Lower leg skin (tissue), 3 donors: ENCODE measurements at regions not wholly inside any gene's neighbourhood (a gene's known extent, or its start where the extent isn't known, plus 50 kb on each side); places are given as distances from the start of the nearest gene placed in this dataset.

Source experiments
- CTCF ChIP-seq, 3 donors: fragments of 450-650 bp; IDR thresholded peaks; one replicate each; pipeline ENCODE4 v1.5.1; 2016; ENCODE audit warnings: antibody characterized with exemption in 3 of 3, mild to moderate bottlenecking in 3 of 3, moderate library complexity in 2 of 3
- POLR2A ChIP-seq, 2 donors: fragments of 450-650 bp; IDR thresholded peaks; one replicate each; pipeline ENCODE4 v1.6.1; 2016 to 2017; ENCODE audit warnings: antibody characterized with exemption in 2 of 2, mild to moderate bottlenecking in 1 of 2, moderate library complexity in 1 of 2

DNA sequence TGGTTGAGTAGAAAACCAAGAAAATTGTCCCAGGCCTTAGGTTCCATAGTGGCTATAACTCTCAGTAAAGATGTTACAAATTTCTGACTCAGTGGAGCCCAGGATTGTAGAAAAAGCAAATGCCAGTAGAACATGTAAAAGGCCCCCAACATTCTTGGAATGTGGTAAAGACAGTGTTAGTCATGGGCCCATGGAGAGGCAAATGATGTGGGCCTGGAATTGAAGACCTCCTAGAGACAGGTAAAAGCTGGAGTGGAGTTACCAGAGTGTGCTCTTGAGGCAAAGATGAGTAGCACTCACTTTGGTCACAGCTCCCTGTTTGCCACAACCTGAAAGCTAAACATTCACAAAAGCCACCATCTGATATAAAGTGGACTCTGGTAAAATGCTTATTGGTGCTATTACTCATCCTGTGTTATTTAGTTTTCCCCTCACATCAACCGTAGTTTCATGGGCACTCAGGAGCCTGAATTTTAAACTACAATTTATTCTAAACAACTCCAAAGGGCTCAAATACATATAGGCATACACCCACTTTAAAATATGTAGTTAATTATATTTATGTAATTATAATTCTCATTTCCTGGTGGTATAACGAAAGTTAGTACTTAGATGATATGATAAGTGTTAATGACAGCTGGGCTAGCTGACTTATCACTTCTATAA lies 359.6 kb upstream of the NECTIN3 start:
- TF ChIP-seq CTCF (IDR thresholded peaks at IDR 0.05) (no peak), POLR2A (IDR thresholded peaks at IDR 0.05) (no peak)
